Skeletal muscle tissue (tissue), 3 donors: ENCODE measurements at regions not wholly inside any gene's neighbourhood (a gene's known extent, or its start where the extent isn't known, plus 50 kb on each side); places are given as distances from the start of the nearest gene placed in this dataset.

Source experiments
- H3K27ac ChIP-seq: one replicate; pipeline ENCODE4 v1.7.0; 2013; ENCODE audit warnings: mild to moderate bottlenecking, low read depth, low read length, inconsistent platforms
- H3K27me3 ChIP-seq, 3 donors: one replicate each; pipeline ENCODE4 v1.7.0; 2013; ENCODE audit warnings: low read length in 3 of 3; ENCODE audit not compliant: control insufficient read depth in 3 of 3, insufficient read depth in 3 of 3
- H3K36me3 ChIP-seq, 3 donors: one replicate each; pipeline ENCODE4 v1.7.0; 2013; ENCODE audit warnings: low read length in 3 of 3; ENCODE audit not compliant: control insufficient read depth in 3 of 3, insufficient read depth in 3 of 3
- H3K4me1 ChIP-seq, 3 donors: one replicate each; pipeline ENCODE4 v1.7.0; 2013; ENCODE audit warnings: low read length in 3 of 3, mild to moderate bottlenecking in 3 of 3; ENCODE audit not compliant: control insufficient read depth in 3 of 3, insufficient read depth in 3 of 3
- H3K4me3 ChIP-seq, 3 donors: one replicate each; pipeline ENCODE4 v1.7.0; 2013; ENCODE audit warnings: low read length in 3 of 3
- H3K9ac ChIP-seq, 3 donors: one replicate each; pipeline ENCODE4 v1.7.0; 2013; ENCODE audit warnings: low read length in 3 of 3, mild to moderate bottlenecking in 3 of 3, moderate library complexity in 2 of 3, low read depth in 1 of 3
- H3K9me3 ChIP-seq, 3 donors: one replicate each; pipeline ENCODE4 v1.7.0; 2013; ENCODE audit warnings: low read length in 3 of 3; ENCODE audit not compliant: control insufficient read depth in 3 of 3
- donor health status: Osteomylitis.

- H3K4me1 ChIP-seq = no peaks in the 10 kb centered on the region
- no peaks in the 10 kb centered on the region for H3K9me3 ChIP-seq
- H3K27me3 ChIP-seq = no peaks in the 10 kb centered on the region
- H3K27ac ChIP-seq = no peak overlapping the region
- no peaks in the 10 kb centered on the region for H3K36me3 ChIP-seq
- no peak overlapping the region for H3K9ac ChIP-seq
- H3K4me3 ChIP-seq = no peak overlapping the region
Observed at GRCh38 chr2:150225030-150225429, 262.4 kb downstream of the RND3 start.

- H3K27me3 ChIP-seq = no peaks in the 10 kb centered on the region
- no peak overlapping the region for H3K4me3 ChIP-seq
- no peaks in the 10 kb centered on the region for H3K4me1 ChIP-seq
- H3K9ac ChIP-seq = no peak overlapping the region
- H3K9me3 ChIP-seq = no peaks in the 10 kb centered on the region
- no peak overlapping the region for H3K27ac ChIP-seq
- H3K36me3 ChIP-seq = no peaks in the 10 kb centered on the region
Observed at GRCh38 chr2:150224321-150224720, 263.1 kb downstream of the RND3 start.

- Histone ChIP-seq H3K36me3 (no peaks in the 10 kb centered on the region), H3K9ac (no peak overlapping the region), H3K27ac (no peak overlapping the region), H3K4me1 (no peaks in the 10 kb centered on the region), H3K27me3 (no peaks in the 10 kb centered on the region), H3K9me3 (no peaks in the 10 kb centered on the region), H3K4me3 (no peak overlapping the region)
Observed at GRCh38 chr2:150222942-150223341, 264.5 kb downstream of the RND3 start.

DNA sequence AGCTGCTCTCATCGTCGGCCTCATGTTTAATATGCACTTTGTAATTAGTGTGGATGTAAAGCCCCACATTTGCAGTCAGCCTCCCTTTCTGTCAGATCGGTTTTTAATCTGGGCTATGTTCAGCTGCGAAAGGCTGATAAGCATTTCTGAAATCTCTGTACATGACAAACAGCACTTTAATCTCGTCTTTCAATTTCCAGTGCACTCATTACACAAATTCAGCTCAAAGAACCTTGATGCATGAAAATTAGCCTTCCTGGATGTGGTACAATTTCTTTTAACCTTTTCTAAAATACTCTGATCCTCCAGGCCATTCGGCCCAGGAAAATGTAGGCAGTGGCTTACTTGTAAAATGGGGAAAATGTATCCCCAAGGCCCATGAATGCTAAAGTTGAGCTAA is 265.1 kb downstream of the RND3 start:
- H3K9ac ChIP-seq = no peak overlapping the region
- no peaks in the 10 kb centered on the region for H3K9me3 ChIP-seq
- H3K4me3 ChIP-seq = no peak overlapping the region
- no peaks in the 10 kb centered on the region for H3K27me3 ChIP-seq
- no peaks in the 10 kb centered on the region for H3K4me1 ChIP-seq
- no peak overlapping the region for H3K27ac ChIP-seq
- H3K36me3 ChIP-seq = no peaks in the 10 kb centered on the region

GRCh38 chr2:150219861-150220260 is 267.6 kb downstream of the RND3 start:
- Histone ChIP-seq H3K4me1 (no peaks in the 10 kb centered on the region), H3K27me3 (no peaks in the 10 kb centered on the region), H3K27ac (no peak overlapping the region), H3K36me3 (no peaks in the 10 kb centered on the region), H3K9ac (no peak overlapping the region), H3K4me3 (no peak overlapping the region), H3K9me3 (no peaks in the 10 kb centered on the region)

DNA sequence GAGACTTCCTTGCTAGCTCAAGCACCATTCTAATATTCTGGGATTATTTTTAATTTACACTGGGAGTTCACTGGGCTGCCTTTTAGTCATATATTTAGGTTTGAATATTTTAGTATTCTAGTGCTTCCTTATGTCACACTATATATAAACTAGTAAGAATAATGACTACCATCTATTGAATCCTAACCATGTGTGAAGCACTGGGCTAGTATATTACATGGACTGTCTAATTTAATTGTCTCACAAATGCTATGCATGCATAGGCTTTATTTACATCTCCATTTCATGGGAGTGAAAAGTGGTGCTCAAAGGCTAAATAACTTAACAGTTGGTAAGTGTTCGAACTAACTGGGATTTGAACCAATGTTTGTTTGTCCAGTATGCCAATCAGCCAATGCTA is 272.4 kb downstream of the RND3 start:
- H3K4me3 ChIP-seq = no peak overlapping the region
- no peaks in the 10 kb centered on the region for H3K36me3 ChIP-seq
- peaks cover 0 to 4% (median 0%) of the 10 kb centered on the region in 3 donors for H3K4me1 ChIP-seq
- H3K9ac ChIP-seq = no peak overlapping the region
- H3K9me3 ChIP-seq = no peaks in the 10 kb centered on the region
- no peaks in the 10 kb centered on the region for H3K27me3 ChIP-seq
- H3K27ac ChIP-seq = no peak overlapping the region

- peaks cover 0 to 4% (median 0%) of the 10 kb centered on the region in 3 donors for H3K4me1 ChIP-seq
- H3K27ac ChIP-seq = no peak overlapping the region
- H3K27me3 ChIP-seq = no peaks in the 10 kb centered on the region
- no peak overlapping the region for H3K9ac ChIP-seq
- no peaks in the 10 kb centered on the region for H3K36me3 ChIP-seq
- no peaks in the 10 kb centered on the region for H3K9me3 ChIP-seq
- no peak overlapping the region for H3K4me3 ChIP-seq
Observed at GRCh38 chr2:150214626-150215025, 272.8 kb downstream of the RND3 start.

DNA sequence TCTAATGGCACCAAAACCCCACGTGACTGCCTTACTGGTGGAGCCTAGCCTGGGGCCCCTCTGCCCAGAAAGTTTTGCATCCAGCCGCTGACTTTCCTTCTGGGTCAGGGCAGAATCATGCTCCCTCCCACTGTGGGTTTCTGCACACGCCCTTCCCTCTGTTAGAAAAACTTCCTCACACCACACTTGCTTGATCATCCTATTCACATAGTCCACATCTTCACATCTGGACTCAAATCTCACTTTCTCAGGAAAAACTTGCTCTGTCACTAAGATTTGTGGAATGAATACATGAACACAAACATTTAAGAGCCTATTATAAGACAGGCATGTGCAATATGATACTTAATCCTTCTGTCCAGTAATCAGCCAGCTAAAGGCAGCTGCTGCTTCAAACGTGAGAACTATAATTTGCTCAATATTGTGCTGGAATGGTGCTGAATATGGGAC is 274.7 kb downstream of the RND3 start:
- Histone ChIP-seq H3K9me3 (no peaks in the 10 kb centered on the region), H3K36me3 (no peaks in the 10 kb centered on the region), H3K9ac (no peak overlapping the region), H3K27ac (no peak overlapping the region), H3K4me1 (peaks cover 0 to 4% (median 2%) of the 10 kb centered on the region in 3 donors), H3K27me3 (no peaks in the 10 kb centered on the region), H3K4me3 (no peak overlapping the region)

DNA sequence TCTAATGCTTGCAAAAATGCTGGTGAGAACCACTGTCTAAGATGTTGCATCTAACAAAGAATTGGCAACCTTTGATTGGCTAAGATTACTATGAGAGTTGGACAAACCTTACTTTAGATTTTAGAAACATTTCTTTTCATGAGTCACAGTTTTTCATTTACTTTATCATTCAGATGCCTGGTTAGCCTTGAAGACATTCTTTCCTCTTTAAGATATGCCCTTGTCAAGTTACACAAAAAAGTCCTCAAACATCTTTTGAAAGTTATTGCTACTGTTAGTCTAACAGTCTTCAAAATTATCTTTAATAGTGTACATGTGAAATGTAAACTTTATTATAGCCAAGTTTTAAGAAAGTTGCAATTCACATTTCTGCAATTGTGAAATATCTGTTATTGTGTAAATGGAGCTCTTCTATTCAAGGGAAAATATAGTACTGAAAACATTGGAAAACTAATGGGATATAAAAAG is 276.3 kb downstream of the RND3 start:
- Histone ChIP-seq H3K27ac (no peak overlapping the region), H3K4me1 (peaks cover 0 to 4% (median 2%) of the 10 kb centered on the region in 3 donors), H3K9ac (no peak overlapping the region), H3K36me3 (no peaks in the 10 kb centered on the region), H3K4me3 (no peak overlapping the region), H3K9me3 (no peaks in the 10 kb centered on the region), H3K27me3 (no peaks in the 10 kb centered on the region)

DNA sequence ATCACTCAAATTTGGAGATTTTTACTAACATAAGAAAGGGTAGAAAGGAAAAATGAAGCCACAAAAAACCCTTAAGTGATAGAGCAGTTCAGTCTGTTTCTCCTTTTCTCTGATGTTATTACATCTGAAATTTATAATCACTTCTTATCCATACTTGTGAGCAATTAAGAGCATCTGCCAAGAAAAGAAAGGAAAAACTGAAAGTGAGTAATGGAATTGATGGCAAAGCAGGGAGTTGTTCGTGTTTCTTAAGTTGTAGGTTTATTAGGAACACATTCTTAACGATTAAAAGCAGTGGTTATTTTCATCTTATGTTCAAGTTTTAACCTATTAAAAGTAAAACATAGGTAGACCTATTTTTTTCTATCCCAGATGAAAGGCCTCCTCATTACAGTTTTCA is 277.7 kb downstream of the RND3 start:
- Histone ChIP-seq H3K9me3 (no peaks in the 10 kb centered on the region), H3K27me3 (no peaks in the 10 kb centered on the region), H3K4me3 (no peak overlapping the region), H3K36me3 (no peaks in the 10 kb centered on the region), H3K4me1 (peaks cover 0 to 4% (median 2%) of the 10 kb centered on the region in 3 donors), H3K9ac (no peak overlapping the region), H3K27ac (no peak overlapping the region)

GRCh38 chr2:150208689-150209088 is 278.8 kb downstream of the RND3 start:
- Histone ChIP-seq H3K4me3 (no peak overlapping the region), H3K27me3 (no peaks in the 10 kb centered on the region), H3K36me3 (no peaks in the 10 kb centered on the region), H3K9me3 (no peaks in the 10 kb centered on the region), H3K27ac (no peak overlapping the region), H3K4me1 (peaks cover 0 to 7% (median 2%) of the 10 kb centered on the region in 3 donors), H3K9ac (no peak overlapping the region)
